BE2C (cell line): ENCODE measurements at regions not wholly inside any gene's neighbourhood (a gene's known extent, or its start where the extent isn't known, plus 50 kb on each side); places are given as distances from the start of the nearest gene placed in this dataset.
A peak's percentile ranks its signal among the peaks of the same experiment; 100 is the strongest.

Experiments used
- DNase-seq: peaks from one replicate; pipeline ENCODE4 v3.0.0-alpha.2; 2020
- H3K27me3 ChIP-seq: fragments of 250-450 bp; sonication (Bioruptor Pico); 2 replicates; pipeline ENCODE4 v1.5.1; 2020; ENCODE audit warnings: mild to moderate bottlenecking
- H3K36me3 ChIP-seq: fragments of 250-450 bp; sonication (Bioruptor Pico); 2 replicates; pipeline ENCODE4 v1.5.1; 2020; ENCODE audit warnings: mild to moderate bottlenecking
- H3K4me1 ChIP-seq: fragments of 250-450 bp; sonication (Bioruptor Pico); 2 replicates; pipeline ENCODE4 v1.5.1; 2020
- H3K4me3 ChIP-seq: 2 replicates; pipeline ENCODE4 v1.5.1; 2011; ENCODE audit warnings: low read depth, low read length
- H3K9me3 ChIP-seq: fragments of 250-450 bp; sonication (Bioruptor Pico); 2 replicates; pipeline ENCODE4 v1.5.1; 2020
- CTCF ChIP-seq: IDR thresholded peaks from 2 replicates; pipeline ENCODE4 v1.5.1; 2012; ENCODE audit warnings: mild to moderate bottlenecking, low read depth, low read length

- Histone ChIP-seq H3K36me3 (no peaks in the 10 kb centered on the region), H3K9me3 (no peaks in the 10 kb centered on the region), H3K4me3 (no peak overlapping the region), H3K27me3 (no peaks in the 10 kb centered on the region; the same call in 1 of the 2 replicates), H3K4me1 (no peaks in the 10 kb centered on the region)
- no peak for TF ChIP-seq CTCF
- DNase-seq: no peak
These were observed 155.9 kb upstream of the CCNG1 start for GRCh38 chr5:163281512-163281911.

- Histone ChIP-seq H3K36me3 (no peaks in the 10 kb centered on the region), H3K4me1 (no peaks in the 10 kb centered on the region), H3K9me3 (no peaks in the 10 kb centered on the region), H3K27me3 (peaks cover 14% of the 10 kb centered on the region), H3K4me3 (no peak overlapping the region)
- no peak for DNase-seq
- no peak for TF ChIP-seq CTCF
These were observed 143.6 kb upstream of the CCNG1 start for GRCh38 chr5:163293836-163294235.

- TF ChIP-seq CTCF: no peak
- Histone ChIP-seq H3K36me3 (no peaks in the 10 kb centered on the region), H3K4me1 (no peaks in the 10 kb centered on the region; the same call in 1 of the 2 replicates)
These were observed 133.7 kb upstream of the CCNG1 start for GRCh38 chr5:163303718-163304117.

GRCh38 chr5:163305655-163306054, 131.7 kb upstream of the CCNG1 start:
- Histone ChIP-seq H3K4me3 (no peak overlapping the region), H3K9me3 (no peaks in the 10 kb centered on the region), H3K4me1 (no peaks in the 10 kb centered on the region), H3K36me3 (no peaks in the 10 kb centered on the region), H3K27me3 (no peaks in the 10 kb centered on the region; the same call in 1 of the 2 replicates)
- no peak for TF ChIP-seq CTCF
- DNase-seq: no peak

More at GRCh38 chr5:163303718-163304117, 133.7 kb upstream of the CCNG1 start:
- no peak for DNase-seq
- H3K9me3 ChIP-seq: no peaks in the 10 kb centered on the region
- H3K27me3 ChIP-seq: no peaks in the 10 kb centered on the region; the same call in 1 of the 2 replicates
- no peak overlapping the region for H3K4me3 ChIP-seq

- Histone ChIP-seq H3K9me3 (no peaks in the 10 kb centered on the region), H3K4me3 (no peak overlapping the region), H3K27me3 (no peaks in the 10 kb centered on the region; the same call in 1 of the 2 replicates), H3K36me3 (no peaks in the 10 kb centered on the region), H3K4me1 (no peaks in the 10 kb centered on the region)
- no peak for DNase-seq
- TF ChIP-seq CTCF: peak; percentile 59
These were observed 131.0 kb upstream of the CCNG1 start for GRCh38 chr5:163306421-163306820.

GRCh38 chr5:163309914-163310313, 127.5 kb upstream of the CCNG1 start:
- no peak for DNase-seq
- no peak for TF ChIP-seq CTCF
- H3K4me1 ChIP-seq: no peaks in the 10 kb centered on the region
- H3K9me3 ChIP-seq: no peaks in the 10 kb centered on the region
- H3K27me3 ChIP-seq: no peaks in the 10 kb centered on the region
- H3K4me3 ChIP-seq: no peak overlapping the region
- no peaks in the 10 kb centered on the region for H3K36me3 ChIP-seq
